K562 (cell line): ENCODE measurements at regions not wholly inside any gene's neighbourhood (a gene's known extent, or its start where the extent isn't known, plus 50 kb on each side); places are given as distances from the start of the nearest gene placed in this dataset.

ENCODE experiments used
- ATAC-seq: fragments of 200-7000 bp; cut with Tn5 transposase; 3 replicates; pipeline ENCODE4 v1.9.1; 2020; ENCODE audit warnings: moderate library complexity
- BruUV-seq: library from RNA; stranded (reverse); fragments of 400-500 nt; replicated peaks from 2 replicates; lab custom pipeline; 2021; lab: Mats Ljungman, UMichigan
- CTCF ChIA-PET: fragments of 300-600 bp; formaldehyde crosslinking; extraction: SDS; loops from one replicate; lab custom pipeline; 2021; ENCODE audit warnings: low intra/inter-chr PET ratio; lab: Yijun Ruan, JAX
- POLR2A ChIA-PET: fragments of 300-600, 350-650 bp; sonication (Branson Sonifier 250); formaldehyde crosslinking; extraction: SDS; loops from one replicate; lab custom pipeline; 2021; ENCODE audit warnings: antibody characterized with exemption, inconsistent platforms; lab: Yijun Ruan, JAX
- DNase-seq, 4 experiments: peaks; one replicate each; pipeline versions ENCODE4 v3.0.0 to v3.0.0-alpha.2; 2011 to 2018; ENCODE audit warnings: low spot score in 3 of 4, mixed read lengths in 3 of 4; ENCODE audit errors: extremely low read depth in 1 of 4
- FAIRE-seq: peaks from 2 replicates; lab custom pipeline; 2011; peaks lifted over from hg19 to GRCh38; lab: Jason Lieb, UNC
- H2AFZ ChIP-seq: 2 replicates; pipeline ENCODE4 v1.6.0; 2011; ENCODE audit warnings: low read depth, low read length, control low read depth, inconsistent platforms
- H3K27ac ChIP-seq: fragments of 200-600 bp; 3 replicates; pipeline ENCODE4 v1.8.0; 2011; ENCODE audit warnings: low read depth, mild to moderate bottlenecking, control low read depth, inconsistent platforms, low read length, moderate library complexity, mixed read lengths; ENCODE audit errors: extremely low read depth
- H3K27me3 ChIP-seq, 2 experiments: fragments of 300-600 bp in 1 of 2; 2 replicates in 1 of 2; 3 replicates in 1 of 2; pipeline versions ENCODE4 v1.6.0 to v1.8.0; 2011; ENCODE audit warnings: inconsistent platforms in 2 of 2, low read length in 2 of 2, mild to moderate bottlenecking in 1 of 2, mixed read lengths in 1 of 2, moderate library complexity in 1 of 2; ENCODE audit not compliant: control insufficient read depth in 2 of 2, insufficient read depth in 2 of 2
- H3K36me3 ChIP-seq: fragments of 300-600 bp; 3 replicates; pipeline ENCODE4 v1.8.0; 2011; ENCODE audit warnings: mild to moderate bottlenecking, low read length, inconsistent platforms; ENCODE audit not compliant: control insufficient read depth, insufficient read depth
- H3K4me1 ChIP-seq, 2 experiments: fragments of 200-600 bp in 1 of 2; replicated peaks in 1 of 2; 2 replicates in 1 of 2; 3 replicates in 1 of 2; pipeline versions ENCODE4 v1.5.1 to v1.8.0; 2011; ENCODE audit warnings: inconsistent platforms in 2 of 2, low read length in 2 of 2, mild to moderate bottlenecking in 1 of 2, mixed read lengths in 1 of 2, moderate library complexity in 1 of 2; ENCODE audit not compliant: control insufficient read depth in 2 of 2, insufficient read depth in 2 of 2
- H3K4me2 ChIP-seq: 2 replicates; pipeline ENCODE4 v1.6.1; 2011; ENCODE audit warnings: low read length, control low read depth, inconsistent platforms, mixed read lengths; ENCODE audit not compliant: insufficient read depth
- H3K4me3 ChIP-seq: fragments of 200-600 bp; sonication (generic), shearing (Covaris generic); 2 replicates; pipeline ENCODE4 v1.5.1; 2016; ENCODE audit warnings: control low read depth, inconsistent platforms
- H3K79me2 ChIP-seq: fragments of 200-600 bp; 3 replicates; pipeline ENCODE4 v1.8.0; 2011; ENCODE audit warnings: low read length, inconsistent platforms; ENCODE audit not compliant: control insufficient read depth, insufficient read depth
- H3K9ac ChIP-seq, 2 experiments: 2 replicates each; pipeline versions ENCODE4 v1.6.0 to v1.6.1; 2011; ENCODE audit warnings: low read depth in 2 of 2, low read length in 2 of 2, control low read depth in 1 of 2, inconsistent platforms in 1 of 2, mild to moderate bottlenecking in 1 of 2, mixed read lengths in 1 of 2; ENCODE audit not compliant: insufficient read depth in 1 of 2
- H3K9me1 ChIP-seq: one replicate; pipeline ENCODE4 v1.6.0; 2011; ENCODE audit warnings: inconsistent platforms, mild to moderate bottlenecking, low read length, moderate library complexity; ENCODE audit not compliant: control insufficient read depth, insufficient read depth
- H3K9me3 ChIP-seq: replicated peaks from 2 replicates; pipeline ENCODE4 v1.5.1; 2011; ENCODE audit warnings: low read depth, low read length, inconsistent platforms; ENCODE audit not compliant: control insufficient read depth, insufficient read depth
- H4K20me1 ChIP-seq: replicated peaks from 2 replicates; pipeline ENCODE4 v1.6.1; 2011; ENCODE audit warnings: low read length, inconsistent platforms, mixed read lengths; ENCODE audit not compliant: control insufficient read depth, insufficient read depth
- ESRRA ChIP-seq: fragments of 450-650 bp; IDR thresholded peaks from 2 replicates; pipeline ENCODE4 v1.6.1; 2014; ENCODE audit warnings: low read depth, mild to moderate bottlenecking, moderate library complexity, borderline replicate concordance
- GABPA ChIP-seq: fragments of 200-800 bp; sonication (Bioruptor generic); conservative IDR thresholded peaks from 2 replicates; pipeline ENCODE4 v1.6.1; 2016; ENCODE audit warnings: low read depth, missing genetic modification characterization, missing compliant biosample characterization
- GABPB2 ChIP-seq: fragments of 250-450 bp; sonication (Bioruptor Pico); conservative IDR thresholded peaks from 2 replicates; pipeline ENCODE4 v1.5.1; 2021; ENCODE audit warnings: mild to moderate bottlenecking
- MEF2D ChIP-seq: conservative IDR thresholded peaks from 2 replicates; pipeline ENCODE4 v1.6.1; 2016; ENCODE audit warnings: low read depth, missing genetic modification characterization, missing compliant biosample characterization
- MTA1 ChIP-seq: fragments of 450-650 bp; IDR thresholded peaks from 2 replicates; pipeline ENCODE4 v1.6.1; 2017; ENCODE audit warnings: borderline replicate concordance
- PCBP1 ChIP-seq: fragments of 200-400 bp; formaldehyde crosslinking; IDR thresholded peaks from 2 replicates; pipeline ENCODE4 v1.6.1; 2018; ENCODE audit warnings: mild to moderate bottlenecking, low read depth, low read length; ENCODE audit not compliant: poor library complexity, severe bottlenecking
- PHTF2 ChIP-seq: fragments of 250-450 bp; sonication (Bioruptor Pico); IDR thresholded peaks from 2 replicates; pipeline ENCODE4 v1.5.0; 2021; ENCODE audit warnings: mild to moderate bottlenecking
- SAP30 ChIP-seq: fragments of 200-600 bp; sonication (generic); IDR thresholded peaks from 2 replicates; pipeline ENCODE4 v1.6.1; 2012; ENCODE audit warnings: borderline replicate concordance, low read depth, mild to moderate bottlenecking, moderate library complexity, low read length, control low read depth, inconsistent platforms; ENCODE audit not compliant: insufficient read depth, poor library complexity, severe bottlenecking
- SMARCB1 ChIP-seq: IDR thresholded peaks from 2 replicates; pipeline ENCODE4 v1.6.1; 2011; ENCODE audit warnings: improper control_type of control experiment, low read depth; ENCODE audit not compliant: insufficient read length
- SMARCC2 ChIP-seq: fragments of 450-650 bp; IDR thresholded peaks from 2 replicates; pipeline ENCODE4 v1.6.1; 2017; ENCODE audit warnings: antibody characterized with exemption, moderate library complexity, mild to moderate bottlenecking, low read depth
- TAF9B ChIP-seq: fragments of 450-650 bp; IDR thresholded peaks from 2 replicates; pipeline ENCODE4 v1.6.1; 2018; ENCODE audit warnings: mild to moderate bottlenecking; ENCODE audit not compliant: partially characterized antibody
- ZNF785 ChIP-seq: fragments of 250-450 bp; sonication (Bioruptor Pico); IDR thresholded peaks from 2 replicates; pipeline ENCODE4 v1.4.0; 2020; ENCODE audit warnings: mild to moderate bottlenecking
- WGBS: fragments of 100-300 bp; shearing (Covaris generic); methylation state at CpG from one replicate; pipeline ENCODE4 v1.1.6; 2016; ENCODE audit warnings: low coverage, mixed read lengths; ENCODE audit not compliant: insufficient coverage; ENCODE audit errors: missing lambda C conversion rate; 5-methylcytosine and 5-hydroxymethylcytosine counted together
- in situ Hi-C: fragments of 300-500 bp; cut with MboI; formaldehyde crosslinking; loops from 4 replicates; pipeline ENCODE4 v1.15.0; 2018; ENCODE audit warnings: inconsistent platforms, mixed read lengths
- intact Hi-C: fragments of 100-400 bp; cut with micrococcal nuclease; formaldehyde crosslinking; loops from 2 replicates; pipeline ENCODE4 v1.14.2; 2022
- TF ChIP-seq, protein P1 (sequence below): IDR thresholded peaks from 3 replicates; pipeline ENCODE4 v1.6.1; 2011; ENCODE audit warnings: borderline replicate concordance, mild to moderate bottlenecking, moderate library complexity; ENCODE audit not compliant: insufficient read length; ENCODE audit errors: extremely low read depth
- TF ChIP-seq, protein P2 (sequence below): IDR thresholded peaks from 2 replicates; pipeline ENCODE4 v1.6.1; 2014; ENCODE audit warnings: antibody characterized with exemption

- H4K20me1 ChIP-seq: no peaks in the 10 kb centered on the region
- no peak for ATAC-seq
- no peaks in the 10 kb centered on the region for H3K27me3 ChIP-seq
- intact Hi-C loops (no loop called here), in situ Hi-C loops (loop anchor here (10.0 kb wide), 1 partner anchor 470 kb away; no protein-coding TSS in a partner anchor)
- no peak overlapping the region for H3K4me3 ChIP-seq
- no TSS peak for BruUV-seq
- H3K4me2 ChIP-seq: no peak overlapping the region
- H3K9ac ChIP-seq: no peak overlapping the region
- no peaks in the 10 kb centered on the region for H3K9me3 ChIP-seq
- H3K36me3 ChIP-seq: no peaks in the 10 kb centered on the region
- H2AFZ ChIP-seq: no peak overlapping the region
- DNase-seq: no peak
- ChIA-PET POLR2A (no interaction called here), CTCF (no interaction called here)
- WGBS: 11% methylated on average over 1 of the region's 1 CpG
- no peak overlapping the region for H3K27ac ChIP-seq
- H3K79me2 ChIP-seq: no peaks in the 10 kb centered on the region
- no peaks in the 10 kb centered on the region for H3K4me1 ChIP-seq
- no peaks in the 10 kb centered on the region for H3K9me1 ChIP-seq
- FAIRE-seq: no peak
- TF ChIP-seq, protein P1, sequence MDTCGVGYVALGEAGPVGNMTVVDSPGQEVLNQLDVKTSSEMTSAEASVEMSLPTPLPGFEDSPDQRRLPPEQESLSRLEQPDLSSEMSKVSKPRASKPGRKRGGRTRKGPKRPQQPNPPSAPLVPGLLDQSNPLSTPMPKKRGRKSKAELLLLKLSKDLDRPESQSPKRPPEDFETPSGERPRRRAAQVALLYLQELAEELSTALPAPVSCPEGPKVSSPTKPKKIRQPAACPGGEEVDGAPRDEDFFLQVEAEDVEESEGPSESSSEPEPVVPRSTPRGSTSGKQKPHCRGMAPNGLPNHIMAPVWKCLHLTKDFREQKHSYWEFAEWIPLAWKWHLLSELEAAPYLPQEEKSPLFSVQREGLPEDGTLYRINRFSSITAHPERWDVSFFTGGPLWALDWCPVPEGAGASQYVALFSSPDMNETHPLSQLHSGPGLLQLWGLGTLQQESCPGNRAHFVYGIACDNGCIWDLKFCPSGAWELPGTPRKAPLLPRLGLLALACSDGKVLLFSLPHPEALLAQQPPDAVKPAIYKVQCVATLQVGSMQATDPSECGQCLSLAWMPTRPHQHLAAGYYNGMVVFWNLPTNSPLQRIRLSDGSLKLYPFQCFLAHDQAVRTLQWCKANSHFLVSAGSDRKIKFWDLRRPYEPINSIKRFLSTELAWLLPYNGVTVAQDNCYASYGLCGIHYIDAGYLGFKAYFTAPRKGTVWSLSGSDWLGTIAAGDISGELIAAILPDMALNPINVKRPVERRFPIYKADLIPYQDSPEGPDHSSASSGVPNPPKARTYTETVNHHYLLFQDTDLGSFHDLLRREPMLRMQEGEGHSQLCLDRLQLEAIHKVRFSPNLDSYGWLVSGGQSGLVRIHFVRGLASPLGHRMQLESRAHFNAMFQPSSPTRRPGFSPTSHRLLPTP: no peak
- TF ChIP-seq ESRRA (no peak), SMARCB1 (no peak), TAF9B (no peak), MEF2D (tag) (no peak), SMARCC2 (no peak), GABPA (tag) (no peak), SAP30 (no peak), GABPB2 (CRISPR knock-in tag) (no peak), PHTF2 (CRISPR knock-in tag) (no peak), MTA1 (no peak), PCBP1 (no peak), ZNF785 (CRISPR knock-in tag) (no peak)
- TF ChIP-seq, protein P2, sequence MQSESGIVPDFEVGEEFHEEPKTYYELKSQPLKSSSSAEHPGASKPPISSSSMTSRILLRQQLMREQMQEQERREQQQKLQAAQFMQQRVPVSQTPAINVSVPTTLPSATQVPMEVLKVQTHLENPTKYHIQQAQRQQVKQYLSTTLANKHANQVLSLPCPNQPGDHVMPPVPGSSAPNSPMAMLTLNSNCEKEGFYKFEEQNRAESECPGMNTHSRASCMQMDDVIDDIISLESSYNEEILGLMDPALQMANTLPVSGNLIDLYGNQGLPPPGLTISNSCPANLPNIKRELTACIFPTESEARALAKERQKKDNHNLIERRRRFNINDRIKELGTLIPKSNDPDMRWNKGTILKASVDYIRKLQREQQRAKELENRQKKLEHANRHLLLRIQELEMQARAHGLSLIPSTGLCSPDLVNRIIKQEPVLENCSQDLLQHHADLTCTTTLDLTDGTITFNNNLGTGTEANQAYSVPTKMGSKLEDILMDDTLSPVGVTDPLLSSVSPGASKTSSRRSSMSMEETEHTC: no peak
These were observed 81.8 kb upstream of the MEF2C start for GRCh38 chr5:88964831-88965230.
